PC-3 (cell line): ENCODE measurements at regions not wholly inside any gene's neighbourhood (a gene's known extent, or its start where the extent isn't known, plus 50 kb on each side); places are given as distances from the start of the nearest gene placed in this dataset.

ENCODE experiments used
- CTCF ChIP-seq: fragments of 300-600 bp; sonication (generic); conservative IDR thresholded peaks from 2 replicates; pipeline ENCODE4 v1.5.1; 2017; ENCODE audit warnings: antibody characterized with exemption, low read depth, mild to moderate bottlenecking, low read length
- EZH2 ChIP-seq: fragments of 300-600 bp; sonication (generic); IDR thresholded peaks from one replicate; pipeline ENCODE4 v1.6.1; 2017; ENCODE audit warnings: antibody characterized with exemption, mild to moderate bottlenecking, low read length; ENCODE audit not compliant: unreplicated experiment

- TF ChIP-seq EZH2 (no peak), CTCF (no peak)
These were observed 114.6 kb upstream of the KRAS start for GRCh38 chr12:25365340-25365730.
